Fibroblast of upper back skin (primary cell): ENCODE measurements at regions not wholly inside any gene's neighbourhood (a gene's known extent, or its start where the extent isn't known, plus 50 kb on each side); places are given as distances from the start of the nearest gene placed in this dataset.
A peak's percentile ranks its signal among the peaks of the same experiment; 100 is the strongest.
"Not testable (repeated sequence)": the region's sequence is repeated elsewhere in the genome, so short reads cannot be mapped to it uniquely, and the experiment has no call there.

Experiments
- DNase-seq: peaks from one replicate; pipeline ENCODE4 v3.0.0-alpha.2; 2013

GRCh38 chr12:46516933-46517578 lies 144.5 kb upstream of the SLC38A2 start:
- DNase-seq: no peak

GRCh38 chr12:46516238-46516932 lies 143.8 kb upstream of the SLC38A2 start:
- no peak for DNase-seq

- no peak for DNase-seq
Measured at GRCh38 chr12:46515829-46516228, 143.3 kb upstream of the SLC38A2 start.

DNA sequence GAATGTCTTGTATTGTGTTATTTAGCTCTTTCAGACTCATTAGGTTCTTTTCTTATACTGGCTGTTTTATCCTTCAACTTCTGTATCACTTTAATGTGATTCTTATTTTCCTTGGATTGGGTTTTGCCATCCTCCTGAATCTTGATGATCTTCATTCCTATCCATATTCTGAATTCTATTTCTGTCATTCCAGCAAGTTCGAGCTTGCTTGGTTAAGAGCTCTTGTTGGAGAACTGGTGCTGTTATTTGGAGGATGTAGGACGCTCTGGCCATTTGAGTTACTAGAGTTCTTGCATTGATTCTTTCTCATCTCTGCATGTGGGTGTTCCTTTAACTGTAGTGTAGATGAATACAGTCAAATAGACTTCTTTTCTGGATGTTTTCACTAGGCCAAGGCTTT lies 142.3 kb upstream of the SLC38A2 start:
- DNase-seq: no peak

DNA sequence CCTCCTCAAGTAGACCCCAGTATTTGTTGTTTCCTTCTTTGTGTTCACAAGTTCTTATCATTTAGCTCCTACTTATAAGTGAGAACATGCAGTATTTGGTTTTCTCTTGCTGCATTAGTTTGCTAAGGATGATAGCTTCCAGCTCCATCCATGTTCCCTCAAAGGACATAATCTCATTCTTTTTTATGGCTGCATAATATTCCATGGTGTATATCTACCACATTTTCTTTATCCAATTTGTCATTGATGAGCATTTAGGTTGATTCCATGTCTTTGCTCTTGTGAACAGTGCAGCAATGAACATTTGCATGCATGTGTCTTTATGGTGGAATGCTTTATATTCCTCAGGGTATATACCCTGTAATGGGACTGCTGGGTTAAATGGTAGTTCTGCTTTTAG lies 137.7 kb upstream of the SLC38A2 start:
- not testable (repeated sequence) for DNase-seq

GRCh38 chr12:46509135-46509534 lies 136.6 kb upstream of the SLC38A2 start:
- no peak for DNase-seq

DNA sequence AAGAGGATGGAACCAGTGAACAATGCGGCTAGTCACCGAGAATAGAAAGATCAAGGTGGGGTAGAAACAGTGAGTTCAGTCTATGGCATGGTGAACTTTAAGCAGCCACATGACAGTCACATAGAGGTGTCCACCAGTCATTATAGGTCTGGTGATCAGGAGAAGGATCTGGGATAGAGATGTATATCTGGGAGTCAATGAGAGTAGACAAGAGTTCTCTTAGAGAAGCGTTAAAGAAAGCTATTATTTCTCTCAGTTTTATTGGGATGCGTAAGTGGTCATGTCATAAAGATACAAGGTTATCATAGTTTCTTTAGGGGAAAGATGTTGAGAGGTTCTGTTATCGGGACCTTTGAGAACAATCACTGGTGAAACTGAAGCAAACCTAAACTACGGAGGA lies 136.1 kb upstream of the SLC38A2 start:
- DNase-seq: no peak

DNA sequence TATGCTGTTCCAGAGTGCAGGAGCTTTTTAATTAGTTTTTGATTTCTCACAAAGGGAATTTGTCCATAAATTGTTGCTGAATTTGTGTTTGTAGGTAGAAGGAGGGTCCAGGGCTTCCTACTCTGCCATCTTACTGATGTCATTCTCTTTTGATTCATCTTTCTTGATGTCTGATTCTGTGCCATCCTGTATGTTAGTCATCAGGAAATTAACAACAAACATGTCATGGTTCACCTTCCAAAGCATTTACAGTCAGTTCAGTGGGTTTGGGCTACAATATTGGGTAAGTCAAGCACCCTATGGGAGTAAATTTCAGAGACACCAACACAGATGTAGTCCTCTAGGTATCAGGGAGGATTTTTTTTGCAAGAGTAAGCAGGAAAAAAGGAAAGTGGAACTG lies 135.2 kb upstream of the SLC38A2 start:
- no peak for DNase-seq

DNA sequence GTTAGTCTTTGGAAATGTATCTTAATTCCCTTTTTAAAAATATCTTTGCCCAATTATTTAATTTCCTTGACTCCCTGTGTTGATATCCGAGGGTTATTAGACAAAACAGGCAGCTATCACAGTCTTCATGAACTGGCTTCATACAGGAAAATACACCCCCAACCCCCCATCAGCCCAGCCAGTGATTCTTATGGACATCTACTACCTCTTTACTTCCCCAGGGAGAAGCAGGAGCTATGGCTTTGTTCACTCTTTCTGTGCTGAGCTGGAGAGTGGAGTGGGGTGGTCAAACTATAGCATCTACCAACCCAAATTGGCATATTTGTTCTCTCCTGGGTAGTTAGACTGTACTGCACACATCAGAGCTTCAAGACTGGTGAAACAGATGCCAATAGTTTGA lies 134.4 kb upstream of the SLC38A2 start:
- DNase-seq: no peak

GRCh38 chr12:46506198-46506597 lies 133.6 kb upstream of the SLC38A2 start:
- no peak for DNase-seq

GRCh38 chr12:46504494-46504893 lies 131.9 kb upstream of the SLC38A2 start:
- DNase-seq: no peak

GRCh38 chr12:46503637-46504175 lies 131.1 kb upstream of the SLC38A2 start:
- peak; percentile 58 for DNase-seq

DNA sequence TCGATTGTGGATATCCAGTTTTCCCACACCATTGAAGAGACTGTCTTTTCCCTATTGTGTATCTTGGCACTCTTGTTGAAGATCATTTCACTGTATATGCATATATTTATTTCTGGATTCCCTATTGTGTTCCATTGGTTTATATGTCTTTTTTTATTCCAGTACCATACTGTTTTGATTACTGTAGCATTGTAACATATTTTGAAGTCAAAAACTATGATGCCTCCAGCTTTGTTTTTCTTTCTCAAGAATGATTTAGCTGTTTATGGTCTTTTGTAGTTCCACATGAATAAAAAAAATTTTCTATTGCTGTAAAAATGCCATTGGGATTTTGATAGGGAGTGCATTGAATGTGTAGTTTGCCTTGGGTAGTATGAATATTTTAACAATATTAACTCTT lies 128.1 kb upstream of the SLC38A2 start:
- no peak for DNase-seq

- DNase-seq: no peak
Measured at GRCh38 chr12:46499901-46500300, 127.3 kb upstream of the SLC38A2 start.

DNA sequence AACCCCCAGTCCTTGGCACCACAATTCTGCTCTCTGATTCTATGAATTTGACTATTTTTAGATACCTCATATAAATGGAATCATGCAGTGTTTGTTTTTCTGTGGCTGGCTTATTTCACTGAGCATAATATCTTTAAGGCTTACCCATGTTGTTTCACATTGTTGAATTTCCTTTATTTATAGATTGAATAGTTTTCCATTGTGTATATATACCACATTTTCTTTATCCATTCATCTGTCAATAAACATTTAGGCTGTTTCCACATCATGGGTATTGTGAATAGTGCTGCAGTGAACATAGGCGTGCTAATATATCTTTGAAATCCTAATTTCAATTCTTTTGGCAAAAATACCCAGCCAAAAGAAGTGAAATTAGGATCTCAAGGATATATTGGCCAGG lies 126.7 kb upstream of the SLC38A2 start:
- DNase-seq: no peak

DNA sequence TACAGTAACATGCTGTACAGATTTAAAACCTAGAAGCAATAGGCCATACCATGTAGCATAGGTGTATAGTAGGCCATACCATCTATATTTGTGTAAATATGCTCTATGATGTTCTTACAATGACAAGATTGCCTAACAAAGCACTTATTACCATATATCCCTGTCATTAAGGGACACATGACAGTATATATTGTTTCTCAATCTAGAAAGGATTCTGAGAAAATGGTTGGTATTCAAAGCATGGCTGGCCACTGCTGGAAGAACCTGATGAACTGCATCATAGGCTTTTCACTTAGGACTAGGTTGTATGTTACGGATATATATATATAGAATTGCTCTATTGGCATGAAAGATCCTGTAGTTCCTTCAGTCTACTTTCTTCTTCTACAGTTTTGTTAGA lies 125.2 kb upstream of the SLC38A2 start:
- no peak for DNase-seq

DNA sequence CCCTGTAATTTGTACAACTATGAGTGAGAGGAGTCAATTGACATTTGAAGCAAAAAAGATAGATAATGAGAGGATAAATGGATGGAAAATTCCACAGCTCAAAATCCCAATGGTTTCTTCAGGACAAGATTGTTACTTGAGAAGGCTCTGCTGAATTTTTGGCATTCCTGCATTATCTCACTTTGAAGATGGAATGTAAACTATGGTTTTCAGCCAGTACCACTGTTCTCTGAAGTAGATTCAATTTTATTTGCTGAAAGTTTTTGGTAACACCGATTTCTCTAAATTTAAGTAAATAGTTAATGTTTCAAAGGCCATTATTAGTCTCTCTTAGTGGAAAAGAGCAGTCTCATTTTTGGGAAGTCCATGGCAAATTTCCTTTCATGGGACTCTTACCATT lies 121.9 kb upstream of the SLC38A2 start:
- DNase-seq: peak; percentile 86

DNA sequence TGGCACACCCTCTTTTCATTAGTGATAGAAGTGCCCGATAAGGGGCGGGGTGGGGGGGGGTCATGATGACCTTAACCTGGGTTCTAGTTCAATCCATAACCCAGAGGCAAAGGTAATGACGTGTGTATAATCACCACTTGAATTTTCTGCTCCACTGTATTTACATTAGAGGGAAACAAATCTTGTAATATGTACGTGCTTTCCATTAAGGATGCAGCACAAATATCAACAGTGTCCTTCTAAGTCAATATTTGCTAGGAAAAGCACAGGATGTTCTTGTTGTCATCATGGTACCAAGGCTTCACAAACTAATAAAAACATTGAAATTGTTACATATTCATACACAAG lies 121.2 kb upstream of the SLC38A2 start:
- no peak for DNase-seq

DNA sequence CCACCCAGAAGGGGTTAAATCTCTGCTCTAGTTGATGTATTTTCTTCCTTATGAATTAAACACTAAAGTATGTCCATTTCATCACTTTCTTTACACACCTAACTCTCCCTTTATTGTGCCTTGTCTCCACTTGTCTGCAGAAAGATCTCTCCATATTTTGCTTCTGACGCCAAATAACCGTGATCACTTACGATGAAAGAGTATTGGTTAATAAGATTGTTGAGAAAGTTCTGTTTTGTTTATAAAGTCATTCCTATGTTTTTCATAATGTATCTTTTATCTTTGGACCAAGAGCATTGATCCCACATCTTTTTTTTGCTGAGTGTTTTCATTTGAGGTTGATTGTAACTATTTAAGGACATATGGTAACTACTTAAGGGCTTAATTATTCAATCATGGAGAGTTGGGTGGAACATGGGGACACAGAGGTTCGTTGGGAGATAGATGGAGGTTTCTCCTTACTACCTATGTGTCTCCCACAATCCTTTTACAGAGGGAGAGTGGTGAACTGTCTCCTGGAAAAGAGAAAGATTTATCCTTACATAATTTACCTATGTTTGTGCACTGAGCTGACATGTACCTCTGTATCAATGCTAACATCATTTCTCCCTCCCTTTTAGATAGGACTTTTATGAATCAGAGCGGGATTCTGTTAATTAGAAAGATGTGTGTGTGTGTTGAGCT lies 120.7 kb upstream of the SLC38A2 start:
- DNase-seq: no peak

GRCh38 chr12:46492471-46493085 lies 120.0 kb upstream of the SLC38A2 start:
- peak; percentile 79 for DNase-seq

DNA sequence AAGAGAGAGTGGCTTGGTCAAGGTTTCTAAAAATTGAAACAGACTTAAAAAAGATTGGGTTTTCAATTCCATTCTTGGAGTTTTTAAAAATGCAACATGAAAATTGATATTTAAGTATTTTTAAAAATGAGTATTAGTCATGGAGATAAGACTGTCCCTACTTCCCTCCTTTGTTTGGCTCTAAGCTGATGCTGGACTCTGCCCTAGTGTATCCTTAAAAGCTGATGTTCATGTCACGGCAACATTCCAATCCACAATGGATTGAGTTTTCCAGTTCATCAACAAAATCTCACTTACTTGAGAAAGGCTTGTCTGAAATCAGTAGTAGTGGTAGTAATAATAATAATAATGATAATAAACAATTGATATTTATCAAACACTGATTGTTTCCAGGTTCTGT lies 119.0 kb upstream of the SLC38A2 start:
- DNase-seq: no peak

DNA sequence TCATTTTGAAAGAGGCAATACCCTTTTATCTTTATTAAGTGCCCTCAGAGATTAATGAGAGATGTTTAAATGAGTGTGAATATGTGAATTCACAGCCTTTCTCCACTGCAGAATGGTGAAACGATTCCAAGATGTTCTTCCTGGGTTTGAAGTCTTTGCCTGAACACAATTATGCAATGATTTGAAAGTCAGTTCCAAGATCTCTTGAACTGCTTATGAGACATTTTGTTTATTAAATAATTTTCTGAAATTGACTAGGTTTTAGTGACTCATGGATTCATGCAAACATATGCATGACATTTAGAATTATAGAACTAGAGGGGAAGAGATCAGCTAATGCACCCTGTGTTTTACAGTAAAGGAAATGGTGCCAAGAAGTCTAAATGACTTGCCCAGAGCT lies 118.1 kb upstream of the SLC38A2 start:
- peak; percentile 74 for DNase-seq

GRCh38 chr12:46489951-46490388 lies 117.4 kb upstream of the SLC38A2 start:
- peak; percentile 37 for DNase-seq
